ENCODE measurements at regions not wholly inside any gene's neighbourhood (a gene's known extent, or its start where the extent isn't known, plus 50 kb on each side); places are given as distances from the start of the nearest gene placed in this dataset.

- no peaks in the 10 kb centered on the region for H3K4me1 ChIP-seq (ENCODE audit: control insufficient read depth in 2 of 2, insufficient read depth in 2 of 2, low read length in 2 of 2)
- no peaks in the 10 kb centered on the region for H3K36me3 ChIP-seq (ENCODE audit: control insufficient read depth in 2 of 2, insufficient read depth in 2 of 2, low read length in 1 of 2)
- H3K27me3 ChIP-seq (ENCODE audit: control insufficient read depth in 2 of 2, insufficient read depth in 1 of 2, low read length in 1 of 2) = no peaks in the 10 kb centered on the region
- H3K4me3 ChIP-seq (ENCODE audit: low read length in 2 of 2) = no peak overlapping the region
- H3K27ac ChIP-seq (ENCODE audit: low read depth in 1 of 2, low read length in 1 of 2) = no peak overlapping the region
- over 99% methylated on average over 2 of the region's 2 CpGs for WGBS
- DNase-seq (ENCODE audit: low read depth in 6 of 9, low spot score in 9 of 9) = no peak
- no peaks in the 10 kb centered on the region for H3K9me3 ChIP-seq (ENCODE audit: control insufficient read depth in 2 of 2, insufficient read depth in 1 of 2, low read length in 1 of 2)
Observed at GRCh38 chr5:99089822-99090549, 161.2 kb upstream of the CHD1 start.

GRCh38 chr5:99088309-99088708, 159.5 kb upstream of the CHD1 start:
- H3K36me3 ChIP-seq (ENCODE audit: control insufficient read depth in 2 of 2, insufficient read depth in 2 of 2, low read length in 1 of 2) = no peaks in the 10 kb centered on the region
- no peak overlapping the region for H3K27ac ChIP-seq (ENCODE audit: low read depth in 1 of 2, low read length in 1 of 2)
- DNase-seq (ENCODE audit: low read depth in 6 of 9, low spot score in 9 of 9) = no peak
- no peaks in the 10 kb centered on the region for H3K4me1 ChIP-seq (ENCODE audit: control insufficient read depth in 2 of 2, insufficient read depth in 2 of 2, low read length in 2 of 2)
- 89% methylated on average over 3 of the region's 3 CpGs for WGBS
- H3K4me3 ChIP-seq (ENCODE audit: low read length in 2 of 2) = no peak overlapping the region
- no peaks in the 10 kb centered on the region for H3K9me3 ChIP-seq (ENCODE audit: control insufficient read depth in 2 of 2, insufficient read depth in 1 of 2, low read length in 1 of 2)
- no peaks in the 10 kb centered on the region for H3K27me3 ChIP-seq (ENCODE audit: control insufficient read depth in 2 of 2, insufficient read depth in 1 of 2, low read length in 1 of 2)

- WGBS = 94% methylated on average over 3 of the region's 3 CpGs
Observed at GRCh38 chr5:99083197-99083596, 154.4 kb upstream of the CHD1 start.

GRCh38 chr5:99081711-99082110, 152.9 kb upstream of the CHD1 start:
- Histone ChIP-seq H3K27me3 (ENCODE audit: control insufficient read depth in 2 of 2, insufficient read depth in 1 of 2, low read length in 1 of 2) (no peaks in the 10 kb centered on the region), H3K4me1 (ENCODE audit: control insufficient read depth in 2 of 2, insufficient read depth in 2 of 2, low read length in 2 of 2) (no peaks in the 10 kb centered on the region), H3K36me3 (ENCODE audit: control insufficient read depth in 2 of 2, insufficient read depth in 2 of 2, low read length in 1 of 2) (no peaks in the 10 kb centered on the region), H3K4me3 (ENCODE audit: low read length in 2 of 2) (no peak overlapping the region), H3K9me3 (ENCODE audit: control insufficient read depth in 2 of 2, insufficient read depth in 1 of 2, low read length in 1 of 2) (no peaks in the 10 kb centered on the region), H3K27ac (ENCODE audit: low read depth in 1 of 2, low read length in 1 of 2) (no peak overlapping the region)
- 85% methylated on average over 2 of the region's 2 CpGs for WGBS
- no peak for DNase-seq (ENCODE audit: low read depth in 6 of 9, low spot score in 9 of 9)

More at GRCh38 chr5:99083197-99083596, 154.4 kb upstream of the CHD1 start:
- Histone ChIP-seq H3K27ac (ENCODE audit: low read depth in 1 of 2, low read length in 1 of 2) (no peak overlapping the region), H3K4me3 (ENCODE audit: low read length in 2 of 2) (no peak overlapping the region), H3K27me3 (ENCODE audit: control insufficient read depth in 2 of 2, insufficient read depth in 1 of 2, low read length in 1 of 2) (no peaks in the 10 kb centered on the region), H3K36me3 (ENCODE audit: control insufficient read depth in 2 of 2, insufficient read depth in 2 of 2, low read length in 1 of 2) (no peaks in the 10 kb centered on the region), H3K9me3 (ENCODE audit: control insufficient read depth in 2 of 2, insufficient read depth in 1 of 2, low read length in 1 of 2) (no peaks in the 10 kb centered on the region), H3K4me1 (ENCODE audit: control insufficient read depth in 2 of 2, insufficient read depth in 2 of 2, low read length in 2 of 2) (no peaks in the 10 kb centered on the region)
- DNase-seq (ENCODE audit: low read depth in 6 of 9, low spot score in 9 of 9) = no peak

GRCh38 chr5:99076723-99077640, 148.2 kb upstream of the CHD1 start:
- WGBS = 93% methylated on average over 4 of the region's 4 CpGs

GRCh38 chr5:99072846-99073245, 144.0 kb upstream of the CHD1 start:
- no peak for DNase-seq (ENCODE audit: low read depth in 6 of 9, low spot score in 9 of 9)
- no peaks in the 10 kb centered on the region for H3K36me3 ChIP-seq (ENCODE audit: control insufficient read depth in 2 of 2, insufficient read depth in 2 of 2, low read length in 1 of 2)
- no peak overlapping the region for H3K4me3 ChIP-seq (ENCODE audit: low read length in 2 of 2)
- H3K27ac ChIP-seq (ENCODE audit: low read depth in 1 of 2, low read length in 1 of 2) = no peak overlapping the region
- WGBS = 99% methylated on average over 1 of the region's 1 CpG
- no peaks in the 10 kb centered on the region for H3K9me3 ChIP-seq (ENCODE audit: control insufficient read depth in 2 of 2, insufficient read depth in 1 of 2, low read length in 1 of 2)
- H3K4me1 ChIP-seq (ENCODE audit: control insufficient read depth in 2 of 2, insufficient read depth in 2 of 2, low read length in 2 of 2) = no peaks in the 10 kb centered on the region
- H3K27me3 ChIP-seq (ENCODE audit: control insufficient read depth in 2 of 2, insufficient read depth in 1 of 2, low read length in 1 of 2) = no peaks in the 10 kb centered on the region

More at GRCh38 chr5:99076723-99077640, 148.2 kb upstream of the CHD1 start:
- Histone ChIP-seq H3K36me3 (ENCODE audit: control insufficient read depth in 2 of 2, insufficient read depth in 2 of 2, low read length in 1 of 2) (no peaks in the 10 kb centered on the region), H3K27me3 (ENCODE audit: control insufficient read depth in 2 of 2, insufficient read depth in 1 of 2, low read length in 1 of 2) (no peaks in the 10 kb centered on the region), H3K4me3 (ENCODE audit: low read length in 2 of 2) (no peak overlapping the region), H3K9me3 (ENCODE audit: control insufficient read depth in 2 of 2, insufficient read depth in 1 of 2, low read length in 1 of 2) (no peaks in the 10 kb centered on the region), H3K4me1 (ENCODE audit: control insufficient read depth in 2 of 2, insufficient read depth in 2 of 2, low read length in 2 of 2) (no peaks in the 10 kb centered on the region), H3K27ac (ENCODE audit: low read depth in 1 of 2, low read length in 1 of 2) (no peak overlapping the region)
- DNase-seq (ENCODE audit: low read depth in 6 of 9, low spot score in 9 of 9) = no peak

- WGBS = 90% methylated on average over 2 of the region's 2 CpGs
- DNase-seq (ENCODE audit: low read depth in 6 of 9, low spot score in 9 of 9) = no peak
- Histone ChIP-seq H3K9me3 (ENCODE audit: control insufficient read depth in 2 of 2, insufficient read depth in 1 of 2, low read length in 1 of 2) (no peaks in the 10 kb centered on the region), H3K27me3 (ENCODE audit: control insufficient read depth in 2 of 2, insufficient read depth in 1 of 2, low read length in 1 of 2) (no peaks in the 10 kb centered on the region), H3K4me1 (ENCODE audit: control insufficient read depth in 2 of 2, insufficient read depth in 2 of 2, low read length in 2 of 2) (no peaks in the 10 kb centered on the region), H3K36me3 (ENCODE audit: control insufficient read depth in 2 of 2, insufficient read depth in 2 of 2, low read length in 1 of 2) (no peaks in the 10 kb centered on the region), H3K4me3 (ENCODE audit: low read length in 2 of 2) (no peak overlapping the region), H3K27ac (ENCODE audit: low read depth in 1 of 2, low read length in 1 of 2) (no peak overlapping the region)
Observed at GRCh38 chr5:99070822-99071221, 142.0 kb upstream of the CHD1 start.

GRCh38 chr5:99070362-99070761, 141.6 kb upstream of the CHD1 start:
- Histone ChIP-seq H3K36me3 (ENCODE audit: control insufficient read depth in 2 of 2, insufficient read depth in 2 of 2, low read length in 1 of 2) (no peaks in the 10 kb centered on the region), H3K4me1 (ENCODE audit: control insufficient read depth in 2 of 2, insufficient read depth in 2 of 2, low read length in 2 of 2) (no peaks in the 10 kb centered on the region), H3K27me3 (ENCODE audit: control insufficient read depth in 2 of 2, insufficient read depth in 1 of 2, low read length in 1 of 2) (no peaks in the 10 kb centered on the region), H3K27ac (ENCODE audit: low read depth in 1 of 2, low read length in 1 of 2) (no peak overlapping the region), H3K9me3 (ENCODE audit: control insufficient read depth in 2 of 2, insufficient read depth in 1 of 2, low read length in 1 of 2) (no peaks in the 10 kb centered on the region), H3K4me3 (ENCODE audit: low read length in 2 of 2) (no peak overlapping the region)
- WGBS = 96% methylated on average over 4 of the region's 4 CpGs
- no peak for DNase-seq (ENCODE audit: low read depth in 6 of 9, low spot score in 9 of 9)

- no peak overlapping the region for H3K4me3 ChIP-seq (ENCODE audit: low read length in 2 of 2)
- H3K27me3 ChIP-seq (ENCODE audit: control insufficient read depth in 2 of 2, insufficient read depth in 1 of 2, low read length in 1 of 2) = no peaks in the 10 kb centered on the region
- WGBS = 95% methylated on average over 5 of the region's 5 CpGs
- H3K36me3 ChIP-seq (ENCODE audit: control insufficient read depth in 2 of 2, insufficient read depth in 2 of 2, low read length in 1 of 2) = no peaks in the 10 kb centered on the region
- H3K9me3 ChIP-seq (ENCODE audit: control insufficient read depth in 2 of 2, insufficient read depth in 1 of 2, low read length in 1 of 2) = no peaks in the 10 kb centered on the region
- no peak overlapping the region for H3K27ac ChIP-seq (ENCODE audit: low read depth in 1 of 2, low read length in 1 of 2)
- no peaks in the 10 kb centered on the region for H3K4me1 ChIP-seq (ENCODE audit: control insufficient read depth in 2 of 2, insufficient read depth in 2 of 2, low read length in 2 of 2)
- DNase-seq (ENCODE audit: low read depth in 6 of 9, low spot score in 9 of 9) = no peak
Observed at GRCh38 chr5:99068944-99069650, 140.3 kb upstream of the CHD1 start.

All from thymus (tissue), 11 donors.